SK-N-SH treated with all-trans-retinoic acid at 6 μM for 48 hours (cell line): ENCODE measurements at regions not wholly inside any gene's neighbourhood (a gene's known extent, or its start where the extent isn't known, plus 50 kb on each side); places are given as distances from the start of the nearest gene placed in this dataset.

ENCODE experiments used
- ATAC-seq: fragments of 200-7000 bp; cut with Tn5 transposase; 3 replicates; pipeline ENCODE4 v1.9.1; 2020; ENCODE audit warnings: mild to moderate bottlenecking, moderate library complexity
- ARNTL ChIP-seq: fragments of 450-650 bp; formaldehyde crosslinking; IDR thresholded peaks from 2 replicates; pipeline ENCODE4 v1.5.0; 2020; ENCODE audit warnings: low read depth, mild to moderate bottlenecking, moderate library complexity, borderline replicate concordance
- BACH2 ChIP-seq: fragments of 250-450 bp; sonication (Bioruptor Pico); IDR thresholded peaks from 2 replicates; pipeline ENCODE4 v1.9.0; 2021; ENCODE audit warnings: mild to moderate bottlenecking, borderline replicate concordance
- CSDC2 ChIP-seq: fragments of 250-450 bp; sonication (Bioruptor Pico); IDR thresholded peaks from 2 replicates; pipeline ENCODE4 v1.5.0; 2020; ENCODE audit warnings: mild to moderate bottlenecking, moderate library complexity
- ESRRG ChIP-seq: fragments of 250-450 bp; sonication (Bioruptor Pico); IDR thresholded peaks from 2 replicates; pipeline ENCODE4 v1.6.1; 2021; ENCODE audit warnings: mild to moderate bottlenecking
- ISL1 ChIP-seq: fragments of 250-450 bp; sonication (Bioruptor Pico); IDR thresholded peaks from 2 replicates; pipeline ENCODE4 v2.1.2; 2022; ENCODE audit warnings: mild to moderate bottlenecking, moderate library complexity
- OSR1 ChIP-seq: fragments of 250-450 bp; sonication (Bioruptor Pico); IDR thresholded peaks from 2 replicates; pipeline ENCODE4 v1.8.0; 2022; ENCODE audit warnings: moderate library complexity, mild to moderate bottlenecking, inconsistent platforms
- PPARA ChIP-seq: fragments of 250-450 bp; sonication (Bioruptor Pico); IDR thresholded peaks from 2 replicates; pipeline ENCODE4 v1.5.0; 2020; ENCODE audit warnings: mild to moderate bottlenecking, borderline replicate concordance
- RARB ChIP-seq: fragments of 250-450 bp; sonication (Bioruptor Pico); IDR thresholded peaks from 2 replicates; pipeline ENCODE4 v1.8.0; 2021; ENCODE audit warnings: mild to moderate bottlenecking, moderate library complexity
- SNAI2 ChIP-seq: fragments of 250-450 bp; sonication (Bioruptor Pico); IDR thresholded peaks from 2 replicates; pipeline ENCODE4 v1.5.0; 2020; ENCODE audit warnings: mild to moderate bottlenecking, moderate library complexity
- TCF4 ChIP-seq: fragments of 250-450 bp; sonication (Bioruptor Pico); IDR thresholded peaks from 2 replicates; pipeline ENCODE4 v1.8.0; 2021; ENCODE audit warnings: mild to moderate bottlenecking, moderate library complexity, borderline replicate concordance
- TOX ChIP-seq: fragments of 250-450 bp; sonication (Bioruptor Pico); IDR thresholded peaks from 2 replicates; pipeline ENCODE4 v1.8.0; 2021; ENCODE audit warnings: mild to moderate bottlenecking, moderate library complexity, borderline replicate concordance
- ZC3H10 ChIP-seq: fragments of 250-450 bp; sonication (Bioruptor Pico); IDR thresholded peaks from 2 replicates; pipeline ENCODE4 v1.5.1; 2021; ENCODE audit warnings: mild to moderate bottlenecking, moderate library complexity
- ZFP3 ChIP-seq: fragments of 250-450 bp; sonication (Bioruptor Pico); IDR thresholded peaks from 2 replicates; pipeline ENCODE4 v1.5.0; 2020; ENCODE audit warnings: mild to moderate bottlenecking, moderate library complexity
- ZFP30 ChIP-seq: fragments of 450-650 bp; formaldehyde crosslinking; IDR thresholded peaks from 2 replicates; pipeline ENCODE4 v1.5.0; 2022; ENCODE audit warnings: mild to moderate bottlenecking, moderate library complexity
- ZNF565 ChIP-seq: fragments of 450-650 bp; formaldehyde crosslinking; conservative IDR thresholded peaks from 2 replicates; pipeline ENCODE4 v1.5.0; 2020; ENCODE audit warnings: low read depth, mild to moderate bottlenecking, moderate library complexity
- ZNF70 ChIP-seq: fragments of 450-650 bp; formaldehyde crosslinking; IDR thresholded peaks from 2 replicates; pipeline ENCODE4 v1.5.0; 2020; ENCODE audit warnings: mild to moderate bottlenecking, moderate library complexity
- TF ChIP-seq, protein P1 (sequence below): fragments of 250-450 bp; sonication (Bioruptor Pico); IDR thresholded peaks from 2 replicates; pipeline ENCODE4 v1.8.0; 2021; ENCODE audit warnings: low read depth, mild to moderate bottlenecking, moderate library complexity, borderline replicate concordance
- TF ChIP-seq, protein P2 (sequence below): fragments of 250-450 bp; sonication (Bioruptor Pico); IDR thresholded peaks from 2 replicates; pipeline ENCODE4 v1.5.1; 2021; ENCODE audit warnings: mild to moderate bottlenecking, moderate library complexity
- TF ChIP-seq, protein P3 (sequence below): fragments of 250-450 bp; sonication (Bioruptor Pico); IDR thresholded peaks from 2 replicates; pipeline ENCODE4 v1.5.1; 2020; ENCODE audit warnings: low read depth, mild to moderate bottlenecking, moderate library complexity
- TF ChIP-seq, protein P4 (sequence below): fragments of 250-450 bp; sonication (Bioruptor Pico); IDR thresholded peaks from 2 replicates; pipeline ENCODE4 v1.5.0; 2020; ENCODE audit warnings: mild to moderate bottlenecking, moderate library complexity

DNA sequence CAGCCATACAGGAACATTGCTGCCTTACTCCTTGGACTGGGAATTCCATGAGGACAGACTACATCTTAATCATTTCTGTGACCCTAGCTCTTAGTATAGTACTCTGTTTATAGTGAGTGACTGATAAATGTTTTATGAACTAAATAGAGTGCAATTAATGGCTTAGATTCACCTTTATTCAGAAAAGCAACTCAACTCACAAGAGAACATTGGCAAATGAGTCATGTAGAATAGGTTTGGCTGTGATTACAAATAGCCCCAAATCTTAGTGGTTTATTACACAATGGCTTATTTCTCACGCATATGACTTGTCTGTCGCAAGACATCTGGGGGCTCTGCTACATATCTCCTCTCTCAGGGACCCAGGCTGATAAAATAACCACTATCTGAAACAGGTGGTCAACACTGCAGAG, 121.6 kb upstream of the KL start:
- TF ChIP-seq ZNF70 (no peak), ZC3H10 (CRISPR knock-in tag) (no peak), CSDC2 (CRISPR knock-in tag) (no peak)
- TF ChIP-seq, protein P1, sequence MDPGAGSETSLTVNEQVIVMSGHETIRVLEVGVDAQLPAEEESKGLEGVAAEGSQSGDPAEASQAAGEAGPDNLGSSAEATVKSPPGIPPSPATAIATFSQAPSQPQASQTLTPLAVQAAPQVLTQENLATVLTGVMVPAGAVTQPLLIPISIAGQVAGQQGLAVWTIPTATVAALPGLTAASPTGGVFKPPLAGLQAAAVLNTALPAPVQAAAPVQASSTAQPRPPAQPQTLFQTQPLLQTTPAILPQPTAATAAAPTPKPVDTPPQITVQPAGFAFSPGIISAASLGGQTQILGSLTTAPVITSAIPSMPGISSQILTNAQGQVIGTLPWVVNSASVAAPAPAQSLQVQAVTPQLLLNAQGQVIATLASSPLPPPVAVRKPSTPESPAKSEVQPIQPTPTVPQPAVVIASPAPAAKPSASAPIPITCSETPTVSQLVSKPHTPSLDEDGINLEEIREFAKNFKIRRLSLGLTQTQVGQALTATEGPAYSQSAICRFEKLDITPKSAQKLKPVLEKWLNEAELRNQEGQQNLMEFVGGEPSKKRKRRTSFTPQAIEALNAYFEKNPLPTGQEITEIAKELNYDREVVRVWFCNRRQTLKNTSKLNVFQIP (CRISPR knock-in tag), result no peak
- no peak for ATAC-seq

DNA sequence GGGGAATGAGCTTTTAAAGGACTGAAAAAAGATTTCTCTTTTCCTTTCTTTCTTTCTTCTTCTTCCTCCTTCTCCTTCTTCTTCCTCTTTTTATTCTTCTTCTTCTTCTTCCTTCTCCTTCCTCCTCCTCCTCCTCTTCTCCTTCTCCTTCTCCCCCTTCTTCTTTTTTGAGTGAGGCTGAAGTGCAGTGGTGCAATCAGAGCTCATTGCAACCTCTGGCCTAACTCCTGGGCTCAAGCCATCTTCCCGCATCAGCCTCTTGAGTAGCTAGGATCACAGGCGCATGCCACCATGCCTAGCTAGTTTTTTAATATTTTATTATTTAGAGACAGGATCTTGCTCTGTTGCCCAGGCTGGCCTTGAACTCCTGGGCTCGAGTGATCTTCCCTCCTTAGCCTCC, 120.9 kb upstream of the KL start:
- TF ChIP-seq PPARA (no peak), RARB (CRISPR knock-in tag) (no peak)
- ATAC-seq, result no peak

DNA sequence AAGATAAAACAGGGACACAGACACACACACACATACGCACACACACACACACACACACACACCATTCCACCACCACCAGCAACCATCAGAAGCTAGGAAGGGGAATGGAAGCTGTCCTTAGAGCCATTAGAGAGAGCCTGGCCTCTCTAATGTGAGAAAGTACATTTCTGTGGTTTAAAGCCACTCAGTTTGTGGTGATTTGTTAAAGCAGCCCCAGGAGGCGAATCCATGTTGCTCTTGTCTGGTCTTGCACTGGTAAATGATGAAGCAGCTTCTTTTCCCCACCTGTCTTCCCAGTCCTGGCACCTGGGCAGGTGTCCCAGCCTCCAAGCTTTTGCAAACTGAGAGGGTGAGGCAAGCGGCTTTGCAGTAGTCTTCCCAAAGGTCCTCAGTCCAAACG, 118.9 kb upstream of the KL start:
- TF ChIP-seq, protein P1 (CRISPR knock-in tag), result no peak
- TF ChIP-seq CSDC2 (CRISPR knock-in tag), result no peak
- no peak for TF ChIP-seq ARNTL (CRISPR knock-in tag)
- TF ChIP-seq TOX (CRISPR knock-in tag), result no peak
- no peak for TF ChIP-seq RARB (CRISPR knock-in tag)
- TF ChIP-seq, protein P2, sequence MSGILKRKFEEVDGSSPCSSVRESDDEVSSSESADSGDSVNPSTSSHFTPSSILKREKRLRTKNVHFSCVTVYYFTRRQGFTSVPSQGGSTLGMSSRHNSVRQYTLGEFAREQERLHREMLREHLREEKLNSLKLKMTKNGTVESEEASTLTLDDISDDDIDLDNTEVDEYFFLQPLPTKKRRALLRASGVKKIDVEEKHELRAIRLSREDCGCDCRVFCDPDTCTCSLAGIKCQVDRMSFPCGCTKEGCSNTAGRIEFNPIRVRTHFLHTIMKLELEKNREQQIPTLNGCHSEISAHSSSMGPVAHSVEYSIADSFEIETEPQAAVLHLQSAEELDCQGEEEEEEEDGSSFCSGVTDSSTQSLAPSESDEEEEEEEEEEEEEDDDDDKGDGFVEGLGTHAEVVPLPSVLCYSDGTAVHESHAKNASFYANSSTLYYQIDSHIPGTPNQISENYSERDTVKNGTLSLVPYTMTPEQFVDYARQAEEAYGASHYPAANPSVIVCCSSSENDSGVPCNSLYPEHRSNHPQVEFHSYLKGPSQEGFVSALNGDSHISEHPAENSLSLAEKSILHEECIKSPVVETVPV, result no peak
- TF ChIP-seq BACH2 (CRISPR knock-in tag), result no peak
- no peak for TF ChIP-seq ESRRG (CRISPR knock-in tag)
- no peak for TF ChIP-seq ZNF565 (CRISPR knock-in tag)
- no peak for TF ChIP-seq TCF4 (CRISPR knock-in tag)
- TF ChIP-seq ZFP30 (CRISPR knock-in tag), result no peak
- no peak for ATAC-seq

DNA sequence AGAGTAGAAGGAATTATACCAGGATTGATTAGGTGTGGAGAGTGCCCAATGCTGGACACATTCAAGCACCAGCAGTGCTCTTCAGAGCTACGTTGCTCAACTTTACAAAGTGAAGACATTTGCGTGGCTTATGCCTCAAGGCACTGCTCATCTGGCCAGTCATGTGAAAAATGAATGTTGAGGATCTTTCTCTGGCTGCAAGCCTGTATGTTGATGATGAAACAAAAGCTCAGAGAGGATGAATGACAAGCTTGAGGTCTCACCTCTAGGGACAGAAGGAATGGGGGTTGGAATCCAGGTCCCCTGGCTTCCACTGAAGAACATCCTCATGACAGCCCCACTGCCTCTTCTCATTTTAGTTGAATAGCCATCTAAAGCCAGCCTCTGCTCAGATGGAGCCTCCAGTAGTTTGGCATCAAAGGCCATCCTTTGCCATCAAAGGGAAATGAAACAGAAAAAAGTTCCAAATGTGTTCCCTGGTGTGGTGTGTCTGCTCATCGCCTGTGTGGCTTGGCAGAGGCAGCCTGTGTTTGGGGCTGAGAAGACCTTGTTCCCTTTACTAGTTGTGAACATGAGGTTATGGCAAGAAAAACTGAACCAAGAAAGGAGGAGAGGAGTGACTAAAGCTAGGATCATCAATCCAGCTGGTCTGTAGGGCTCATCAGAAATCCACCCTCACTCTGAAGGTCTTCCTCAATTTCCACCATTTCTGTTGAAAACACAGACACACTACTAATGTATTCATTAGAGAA, 114.0 kb upstream of the KL start:
- no peak for ATAC-seq
- no peak for TF ChIP-seq ZC3H10 (CRISPR knock-in tag)
- TF ChIP-seq OSR1, result no peak
- no peak for TF ChIP-seq SNAI2 (CRISPR knock-in tag)
- TF ChIP-seq, protein P3, sequence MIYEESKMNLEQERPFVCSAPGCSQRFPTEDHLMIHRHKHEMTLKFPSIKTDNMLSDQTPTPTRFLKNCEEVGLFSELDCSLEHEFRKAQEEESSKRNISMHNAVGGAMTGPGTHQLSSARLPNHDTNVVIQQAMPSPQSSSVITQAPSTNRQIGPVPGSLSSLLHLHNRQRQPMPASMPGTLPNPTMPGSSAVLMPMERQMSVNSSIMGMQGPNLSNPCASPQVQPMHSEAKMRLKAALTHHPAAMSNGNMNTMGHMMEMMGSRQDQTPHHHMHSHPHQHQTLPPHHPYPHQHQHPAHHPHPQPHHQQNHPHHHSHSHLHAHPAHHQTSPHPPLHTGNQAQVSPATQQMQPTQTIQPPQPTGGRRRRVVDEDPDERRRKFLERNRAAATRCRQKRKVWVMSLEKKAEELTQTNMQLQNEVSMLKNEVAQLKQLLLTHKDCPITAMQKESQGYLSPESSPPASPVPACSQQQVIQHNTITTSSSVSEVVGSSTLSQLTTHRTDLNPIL (CRISPR knock-in tag), result no peak
- TF ChIP-seq, protein P2, result no peak
- TF ChIP-seq ZFP30 (CRISPR knock-in tag), result no peak

DNA sequence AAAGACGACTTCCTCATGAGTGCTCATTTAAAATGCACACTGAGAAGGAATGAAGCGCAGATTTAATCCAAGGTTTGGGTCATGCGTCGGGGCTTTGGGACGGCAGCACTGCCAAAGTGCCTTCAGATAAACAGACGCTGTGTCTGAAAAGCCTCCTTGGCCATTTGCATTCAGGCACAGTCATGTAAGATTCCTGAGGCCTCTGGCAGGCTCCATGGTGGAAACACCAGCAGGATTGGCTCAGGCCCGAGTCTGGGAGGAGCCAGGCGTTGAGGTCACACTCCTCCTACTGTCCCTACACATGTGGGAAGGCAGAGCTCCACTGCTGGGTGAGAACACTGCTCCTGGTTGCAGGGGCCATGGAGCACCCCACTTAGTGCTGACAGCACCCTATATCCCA, 113.3 kb upstream of the KL start:
- no peak for ATAC-seq
- no peak for TF ChIP-seq ISL1 (CRISPR knock-in tag)
- TF ChIP-seq ZFP30 (CRISPR knock-in tag), result no peak
- no peak for TF ChIP-seq ESRRG (CRISPR knock-in tag)
- TF ChIP-seq CSDC2 (CRISPR knock-in tag), result no peak
- no peak for TF ChIP-seq SNAI2 (CRISPR knock-in tag)
- TF ChIP-seq, protein P4, sequence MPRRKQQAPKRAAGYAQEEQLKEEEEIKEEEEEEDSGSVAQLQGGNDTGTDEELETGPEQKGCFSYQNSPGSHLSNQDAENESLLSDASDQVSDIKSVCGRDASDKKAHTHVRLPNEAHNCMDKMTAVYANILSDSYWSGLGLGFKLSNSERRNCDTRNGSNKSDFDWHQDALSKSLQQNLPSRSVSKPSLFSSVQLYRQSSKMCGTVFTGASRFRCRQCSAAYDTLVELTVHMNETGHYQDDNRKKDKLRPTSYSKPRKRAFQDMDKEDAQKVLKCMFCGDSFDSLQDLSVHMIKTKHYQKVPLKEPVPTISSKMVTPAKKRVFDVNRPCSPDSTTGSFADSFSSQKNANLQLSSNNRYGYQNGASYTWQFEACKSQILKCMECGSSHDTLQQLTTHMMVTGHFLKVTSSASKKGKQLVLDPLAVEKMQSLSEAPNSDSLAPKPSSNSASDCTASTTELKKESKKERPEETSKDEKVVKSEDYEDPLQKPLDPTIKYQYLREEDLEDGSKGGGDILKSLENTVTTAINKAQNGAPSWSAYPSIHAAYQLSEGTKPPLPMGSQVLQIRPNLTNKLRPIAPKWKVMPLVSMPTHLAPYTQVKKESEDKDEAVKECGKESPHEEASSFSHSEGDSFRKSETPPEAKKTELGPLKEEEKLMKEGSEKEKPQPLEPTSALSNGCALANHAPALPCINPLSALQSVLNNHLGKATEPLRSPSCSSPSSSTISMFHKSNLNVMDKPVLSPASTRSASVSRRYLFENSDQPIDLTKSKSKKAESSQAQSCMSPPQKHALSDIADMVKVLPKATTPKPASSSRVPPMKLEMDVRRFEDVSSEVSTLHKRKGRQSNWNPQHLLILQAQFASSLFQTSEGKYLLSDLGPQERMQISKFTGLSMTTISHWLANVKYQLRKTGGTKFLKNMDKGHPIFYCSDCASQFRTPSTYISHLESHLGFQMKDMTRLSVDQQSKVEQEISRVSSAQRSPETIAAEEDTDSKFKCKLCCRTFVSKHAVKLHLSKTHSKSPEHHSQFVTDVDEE (CRISPR knock-in tag), result no peak
- no peak for TF ChIP-seq ZFP3
- TF ChIP-seq OSR1, result no peak
- no peak for TF ChIP-seq ZNF565 (CRISPR knock-in tag)
- no peak for TF ChIP-seq ARNTL (CRISPR knock-in tag)
- TF ChIP-seq TOX (CRISPR knock-in tag), result no peak
- TF ChIP-seq ZNF70, result no peak
- TF ChIP-seq, protein P2, result no peak
- no peak for TF ChIP-seq RARB (CRISPR knock-in tag)
